GM13977 (cell line): ENCODE measurements at regions not wholly inside any gene's neighbourhood (a gene's known extent, or its start where the extent isn't known, plus 50 kb on each side); places are given as distances from the start of the nearest gene placed in this dataset.

ENCODE experiments used
- DNase-seq: peaks from one replicate; pipeline ENCODE4 v3.0.0; 2012; ENCODE audit warnings: low spot score
- CTCF ChIP-seq: IDR thresholded peaks from 2 replicates; pipeline ENCODE4 v1.5.1; 2012; ENCODE audit warnings: mild to moderate bottlenecking, control low read depth; ENCODE audit not compliant: insufficient read depth; ENCODE audit errors: extremely low read depth, missing control alignments
- in situ Hi-C: fragments of 300-500 bp; cut with MboI; formaldehyde crosslinking; loops from one replicate; pipeline ENCODE4 v1.12.0; 2022; ENCODE audit warnings: low sequenced_read_pairs, low pct_unique_long_range_greater_than_20kb, mixed read lengths, inconsistent platforms; ENCODE audit not compliant: unreplicated experiment

- no peak for DNase-seq
- in situ Hi-C loops: no loop called here
- TF ChIP-seq CTCF: no peak
These were observed 275.2 kb downstream of the ACTR3B start for GRCh38 chr7:153034791-153035190.

GRCh38 chr7:153036396-153037063 is 277.0 kb downstream of the ACTR3B start:
- no peak for DNase-seq
- in situ Hi-C loops: no loop called here

GRCh38 chr7:153043440-153043839 is 283.9 kb downstream of the ACTR3B start:
- in situ Hi-C loops: no loop called here
- no peak for DNase-seq
- no peak for TF ChIP-seq CTCF

More at GRCh38 chr7:153036396-153037063, 277.0 kb downstream of the ACTR3B start:
- no peak for TF ChIP-seq CTCF

GRCh38 chr7:153044981-153045380 is 285.4 kb downstream of the ACTR3B start:
- TF ChIP-seq CTCF: no peak
- DNase-seq: no peak
- in situ Hi-C loops: no loop called here

GRCh38 chr7:153047079-153047959 is 287.8 kb downstream of the ACTR3B start:
- DNase-seq: no peak
- in situ Hi-C loops: no loop called here
- TF ChIP-seq CTCF: no peak

- in situ Hi-C loops: no loop called here
- no peak for DNase-seq
- no peak for TF ChIP-seq CTCF
These were observed 292.7 kb downstream of the ACTR3B start for GRCh38 chr7:153052206-153052605.
